Sigmoid colon (tissue), 6 donors: ENCODE measurements at regions not wholly inside any gene's neighbourhood (a gene's known extent, or its start where the extent isn't known, plus 50 kb on each side); places are given as distances from the start of the nearest gene placed in this dataset.

Experiments
- DNase-seq: peaks from one replicate; pipeline ENCODE4 v3.0.0-alpha.2; 2019
- H3K27ac ChIP-seq, 4 donors: fragments of 200-600 bp; sonication (generic); one replicate each; pipeline ENCODE4 v1.5.1; 2016 to 2019; ENCODE audit warnings: mild to moderate bottlenecking in 1 of 4
- H3K27me3 ChIP-seq, 3 donors: fragments of 200-600 bp; sonication (generic); one replicate each; pipeline ENCODE4 v1.5.1; 2019; ENCODE audit warnings: mild to moderate bottlenecking in 1 of 3
- H3K36me3 ChIP-seq, 4 donors: fragments of 200-600 bp; sonication (generic); one replicate each; pipeline ENCODE4 v1.5.1; 2016 to 2019
- H3K4me1 ChIP-seq, 4 donors: fragments of 200-600 bp; sonication (generic); one replicate each; pipeline ENCODE4 v1.5.1; 2017 to 2019
- H3K4me3 ChIP-seq, 4 donors: fragments of 200-600 bp; sonication (generic); one replicate each; pipeline ENCODE4 v1.5.1; 2017 to 2019; ENCODE audit warnings: mild to moderate bottlenecking in 2 of 4, moderate library complexity in 1 of 4
- H3K9me3 ChIP-seq, 4 donors: fragments of 200-600 bp in 3 of 4; sonication (generic) in 3 of 4; one replicate each; pipeline versions ENCODE4 v1.5.1 to v1.6.1; 2013 to 2019
- EP300 ChIP-seq, 4 donors: sonication (generic); formaldehyde crosslinking; IDR thresholded peaks; one replicate each; pipeline ENCODE4 v1.6.1; 2017; ENCODE audit warnings: antibody characterized with exemption in 4 of 4
- POLR2A ChIP-seq, 2 donors: fragments of 450-650 bp; IDR thresholded peaks; one replicate each; pipeline ENCODE4 v1.6.1; 2016; ENCODE audit warnings: antibody characterized with exemption in 2 of 2, mild to moderate bottlenecking in 2 of 2, moderate library complexity in 2 of 2
- POLR2AphosphoS5 ChIP-seq, 4 donors: sonication (generic); formaldehyde crosslinking; IDR thresholded peaks; one replicate each; pipeline ENCODE4 v1.6.1; 2017; ENCODE audit warnings: antibody characterized with exemption in 4 of 4
- WGBS, 2 donors: extraction: QIAGEN DNeasy Blood & Tissue Kit; methylation state at CpG; one replicate each; pipeline ENCODE4 v1.1.7; 2013; 5-methylcytosine and 5-hydroxymethylcytosine counted together
- intact Hi-C: fragments of 100-400 bp; cut with DNase I; formaldehyde crosslinking; loops from one replicate; pipeline ENCODE4 v1.15.1; 2023
- TF ChIP-seq, protein P1 (sequence below), 4 experiments: fragments of 450-650 bp in 3 of 4; fragments of 200-600 bp in 1 of 4; IDR thresholded peaks; one replicate each; pipeline ENCODE4 v1.5.1; 2016 to 2019; ENCODE audit warnings: antibody characterized with exemption in 4 of 4, mild to moderate bottlenecking in 3 of 4, moderate library complexity in 2 of 4
- donor health status: healthy with polysubstance abuse.
- donor health status: healthy.

DNA sequence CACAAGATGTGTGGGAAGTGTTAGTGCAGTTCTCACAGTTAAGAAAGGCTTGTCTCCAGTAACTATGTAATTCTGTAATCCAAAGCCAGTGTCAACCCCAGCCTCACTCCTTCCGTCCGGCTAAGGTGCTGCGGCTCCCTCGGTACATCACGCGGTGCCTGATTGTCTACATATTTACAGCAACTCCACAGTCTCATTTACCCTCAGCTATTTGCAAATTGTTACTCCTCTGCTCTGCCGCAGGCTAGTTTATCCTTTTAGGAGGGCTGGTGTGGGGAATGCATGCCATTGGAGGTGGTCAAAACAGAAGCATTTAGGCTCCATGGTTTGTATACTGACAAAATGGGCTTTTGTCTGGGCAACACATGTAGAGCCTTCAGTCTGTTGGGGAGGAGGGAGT, 358.3 kb downstream of the METTL15 start:
- H3K4me3 ChIP-seq: no peak overlapping the region
- intact Hi-C loops: no loop called here
- H3K36me3 ChIP-seq: no peaks in the 10 kb centered on the region
- no peak for TF ChIP-seq POLR2AphosphoS5 (IDR thresholded peaks at IDR 0.05)
- TF ChIP-seq POLR2A (IDR thresholded peaks at IDR 0.05): no peak
- TF ChIP-seq, protein P1, sequence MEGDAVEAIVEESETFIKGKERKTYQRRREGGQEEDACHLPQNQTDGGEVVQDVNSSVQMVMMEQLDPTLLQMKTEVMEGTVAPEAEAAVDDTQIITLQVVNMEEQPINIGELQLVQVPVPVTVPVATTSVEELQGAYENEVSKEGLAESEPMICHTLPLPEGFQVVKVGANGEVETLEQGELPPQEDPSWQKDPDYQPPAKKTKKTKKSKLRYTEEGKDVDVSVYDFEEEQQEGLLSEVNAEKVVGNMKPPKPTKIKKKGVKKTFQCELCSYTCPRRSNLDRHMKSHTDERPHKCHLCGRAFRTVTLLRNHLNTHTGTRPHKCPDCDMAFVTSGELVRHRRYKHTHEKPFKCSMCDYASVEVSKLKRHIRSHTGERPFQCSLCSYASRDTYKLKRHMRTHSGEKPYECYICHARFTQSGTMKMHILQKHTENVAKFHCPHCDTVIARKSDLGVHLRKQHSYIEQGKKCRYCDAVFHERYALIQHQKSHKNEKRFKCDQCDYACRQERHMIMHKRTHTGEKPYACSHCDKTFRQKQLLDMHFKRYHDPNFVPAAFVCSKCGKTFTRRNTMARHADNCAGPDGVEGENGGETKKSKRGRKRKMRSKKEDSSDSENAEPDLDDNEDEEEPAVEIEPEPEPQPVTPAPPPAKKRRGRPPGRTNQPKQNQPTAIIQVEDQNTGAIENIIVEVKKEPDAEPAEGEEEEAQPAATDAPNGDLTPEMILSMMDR (IDR thresholded peaks at IDR 0.05): no peak
- no peak for TF ChIP-seq EP300 (IDR thresholded peaks at IDR 0.05)
- 95% methylated on average over 7 of the region's 7 CpGs for WGBS, 2 donors
- peaks cover 0 to 2% (median 0%) of the 10 kb centered on the region in 4 donors for H3K9me3 ChIP-seq
- DNase-seq: no peak
- no peaks in the 10 kb centered on the region for H3K27me3 ChIP-seq
- no peaks in the 10 kb centered on the region for H3K4me1 ChIP-seq
- H3K27ac ChIP-seq: no peak overlapping the region

DNA sequence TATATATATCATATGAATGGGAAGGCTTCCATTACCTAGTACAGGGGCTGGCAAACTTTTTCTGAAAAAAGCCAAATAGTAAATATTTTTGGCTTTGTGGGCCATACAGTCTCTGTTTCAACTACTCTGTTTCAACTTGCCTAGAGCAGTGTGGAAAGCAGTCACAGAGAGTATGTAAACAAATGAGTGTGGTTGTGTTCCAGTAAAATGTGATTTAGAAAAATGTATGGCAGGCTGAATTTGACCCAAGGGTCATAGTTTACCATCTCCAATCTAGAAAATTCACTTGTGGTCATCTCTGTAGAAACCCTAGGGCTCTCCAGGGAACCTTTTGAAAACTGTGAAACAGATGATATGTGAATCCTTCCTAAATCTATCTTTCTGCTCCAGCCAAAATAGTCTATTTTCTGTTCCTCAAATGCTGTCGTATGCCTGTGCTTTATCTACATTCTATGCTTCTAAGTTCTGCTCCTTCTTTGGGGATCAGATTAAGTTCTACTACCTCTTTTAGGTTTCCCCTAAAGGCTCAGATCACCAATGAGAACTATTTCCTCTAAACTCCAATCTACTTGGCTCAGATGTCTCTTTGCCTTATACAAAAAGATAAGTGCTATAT, 356.2 kb downstream of the METTL15 start:
- intact Hi-C loops: no loop called here
- peaks cover 0 to 2% (median 0%) of the 10 kb centered on the region in 4 donors for H3K9me3 ChIP-seq
- no peaks in the 10 kb centered on the region for H3K4me1 ChIP-seq
- H3K27ac ChIP-seq: no peak overlapping the region
- TF ChIP-seq POLR2A (IDR thresholded peaks at IDR 0.05): no peak
- no peak for TF ChIP-seq POLR2AphosphoS5 (IDR thresholded peaks at IDR 0.05)
- TF ChIP-seq, protein P1 (IDR thresholded peaks at IDR 0.05): no peak
- TF ChIP-seq EP300 (IDR thresholded peaks at IDR 0.05): no peak
- no peaks in the 10 kb centered on the region for H3K27me3 ChIP-seq
- no peak for DNase-seq
- H3K4me3 ChIP-seq: no peak overlapping the region
- no peaks in the 10 kb centered on the region for H3K36me3 ChIP-seq
- 0 to 37% methylated on average over 1 of the region's 1 CpG for WGBS, 2 donors

DNA sequence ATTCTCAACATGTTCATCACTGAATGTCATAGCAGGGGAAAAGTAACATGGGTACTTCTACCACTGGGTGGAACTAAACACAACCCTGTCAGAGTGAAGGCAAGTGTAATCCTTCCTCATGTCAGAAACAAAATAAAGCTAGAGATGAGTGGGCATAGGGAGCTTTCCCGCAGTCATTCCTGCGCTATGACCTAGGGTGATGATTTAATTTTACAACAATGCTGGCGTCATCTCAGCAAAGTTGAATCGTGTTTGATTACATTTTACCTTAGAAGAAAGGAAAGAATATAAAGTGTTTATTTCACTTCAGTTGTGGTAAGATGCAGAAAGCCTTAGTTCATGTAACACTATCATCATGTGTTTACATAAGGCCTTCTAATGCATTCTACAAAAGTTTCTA, 355.6 kb downstream of the METTL15 start:
- H3K27ac ChIP-seq: no peak overlapping the region
- H3K27me3 ChIP-seq: no peaks in the 10 kb centered on the region
- no peak for DNase-seq
- no peaks in the 10 kb centered on the region for H3K4me1 ChIP-seq
- H3K36me3 ChIP-seq: no peaks in the 10 kb centered on the region
- TF ChIP-seq POLR2A (IDR thresholded peaks at IDR 0.05) (no peak), POLR2AphosphoS5 (IDR thresholded peaks at IDR 0.05) (no peak), EP300 (IDR thresholded peaks at IDR 0.05) (no peak)
- TF ChIP-seq, protein P1 (IDR thresholded peaks at IDR 0.05): no peak
- WGBS, 2 donors: 85 to 86% methylated on average over 4 of the region's 4 CpGs
- intact Hi-C loops: no loop called here
- peaks cover 0 to 2% (median 0%) of the 10 kb centered on the region in 4 donors for H3K9me3 ChIP-seq
- H3K4me3 ChIP-seq: no peak overlapping the region

DNA sequence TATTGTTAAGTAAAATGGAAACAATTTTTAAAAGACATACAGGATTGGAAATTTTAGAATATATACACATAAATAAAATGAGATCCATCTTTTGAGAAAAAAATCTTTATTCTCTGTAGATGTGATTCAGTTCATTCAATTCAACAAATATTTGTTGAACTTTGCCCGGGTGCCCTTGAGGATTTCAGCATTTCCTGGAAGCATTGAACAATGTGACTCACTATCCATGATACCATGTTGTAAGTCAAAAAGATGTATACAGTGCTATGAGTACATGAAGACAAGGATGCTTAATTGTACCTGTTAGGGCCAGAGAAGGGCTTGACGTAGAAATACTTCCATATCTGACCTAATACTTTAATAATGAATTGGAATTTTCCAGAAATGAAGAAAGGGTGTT, 353.7 kb downstream of the METTL15 start:
- no peak for TF ChIP-seq POLR2AphosphoS5 (IDR thresholded peaks at IDR 0.05)
- WGBS, 2 donors: 90% methylated on average over 2 of the region's 2 CpGs
- DNase-seq: no peak
- no peak overlapping the region for H3K4me3 ChIP-seq
- H3K36me3 ChIP-seq: no peaks in the 10 kb centered on the region
- no peaks in the 10 kb centered on the region for H3K4me1 ChIP-seq
- no peaks in the 10 kb centered on the region for H3K27me3 ChIP-seq
- no peak overlapping the region for H3K27ac ChIP-seq
- intact Hi-C loops: no loop called here
- H3K9me3 ChIP-seq: peaks cover 0 to 2% (median 0%) of the 10 kb centered on the region in 4 donors

DNA sequence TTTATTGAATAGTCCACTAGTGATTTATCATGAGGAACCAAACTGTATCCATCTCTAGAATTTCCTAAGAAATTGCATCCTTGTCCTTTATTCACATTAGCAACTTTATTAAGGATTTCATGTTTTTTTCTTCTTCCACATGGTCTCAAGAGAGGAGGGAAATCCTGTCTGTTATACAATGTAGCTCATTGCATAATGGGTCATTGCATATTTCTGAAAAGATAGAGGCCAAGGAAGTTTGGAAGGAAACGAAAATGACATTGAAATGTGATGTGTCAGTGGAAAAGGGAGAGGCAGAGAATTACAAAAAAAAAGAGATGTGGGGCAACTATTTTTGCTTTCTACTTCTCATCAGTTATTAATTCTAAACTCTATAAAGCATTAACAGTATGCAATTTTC, 353.1 kb downstream of the METTL15 start:
- WGBS, 2 donors: 62 to 67% methylated on average over 1 of the region's 1 CpG
- intact Hi-C loops: no loop called here
- Histone ChIP-seq H3K27me3 (no peaks in the 10 kb centered on the region), H3K36me3 (no peaks in the 10 kb centered on the region), H3K9me3 (peaks cover 0 to 2% (median 0%) of the 10 kb centered on the region in 4 donors), H3K27ac (no peak overlapping the region), H3K4me1 (no peaks in the 10 kb centered on the region), H3K4me3 (no peak overlapping the region)
- no peak for DNase-seq
- TF ChIP-seq EP300 (IDR thresholded peaks at IDR 0.05): no peak
- TF ChIP-seq, protein P1 (IDR thresholded peaks at IDR 0.05): no peak
- TF ChIP-seq POLR2A (IDR thresholded peaks at IDR 0.05): no peak
- no peak for TF ChIP-seq POLR2AphosphoS5 (IDR thresholded peaks at IDR 0.05)
